T-helper 9 cell (primary cell): ENCODE measurements at regions not wholly inside any gene's neighbourhood (a gene's known extent, or its start where the extent isn't known, plus 50 kb on each side); places are given as distances from the start of the nearest gene placed in this dataset.
"Not testable (repeated sequence)": the region's sequence is repeated elsewhere in the genome, so short reads cannot be mapped to it uniquely, and the experiment has no call there.

ENCODE experiments used
- DNase-seq: peaks from one replicate; pipeline ENCODE4 v3.0.0-alpha.2; 2020

- no peak for DNase-seq
These were observed 180.3 kb upstream of the RTL1 start for GRCh38 chr14:101083564-101084435.

GRCh38 chr14:101084436-101084826, 180.9 kb upstream of the RTL1 start:
- DNase-seq, result no peak

- no peak for DNase-seq
These were observed 183.4 kb upstream of the RTL1 start for GRCh38 chr14:101086926-101087325.

- no peak for DNase-seq
These were observed 184.3 kb upstream of the RTL1 start for GRCh38 chr14:101087614-101088394.

- DNase-seq, result no peak
These were observed 184.8 kb upstream of the RTL1 start for GRCh38 chr14:101088395-101088667.

GRCh38 chr14:101088714-101089113, 185.2 kb upstream of the RTL1 start:
- DNase-seq, result no peak

GRCh38 chr14:101090478-101090877, 187.0 kb upstream of the RTL1 start:
- not testable (repeated sequence) for DNase-seq

- no peak for DNase-seq
These were observed 187.5 kb upstream of the RTL1 start for GRCh38 chr14:101090976-101091375.

- DNase-seq, result not testable (repeated sequence)
These were observed 191.4 kb upstream of the RTL1 start for GRCh38 chr14:101094916-101095315.

- DNase-seq, result no peak
These were observed 193.0 kb upstream of the RTL1 start for GRCh38 chr14:101096551-101096950.

- DNase-seq, result no peak
These were observed 193.7 kb upstream of the RTL1 start for GRCh38 chr14:101097109-101097793.

- DNase-seq, result no peak
These were observed 194.7 kb upstream of the RTL1 start for GRCh38 chr14:101098177-101098576.

GRCh38 chr14:101098641-101099040, 195.1 kb upstream of the RTL1 start:
- DNase-seq, result no peak

- DNase-seq, result no peak
These were observed 198.0 kb upstream of the RTL1 start for GRCh38 chr14:101101456-101102056.

- DNase-seq, result no peak
These were observed 199.4 kb upstream of the RTL1 start for GRCh38 chr14:101102875-101103274.

GRCh38 chr14:101103321-101103901, 199.9 kb upstream of the RTL1 start:
- no peak for DNase-seq

GRCh38 chr14:101104485-101104884, 201.0 kb upstream of the RTL1 start:
- DNase-seq, result no peak

GRCh38 chr14:101105045-101105444, 201.5 kb upstream of the RTL1 start:
- no peak for DNase-seq

- DNase-seq, result no peak
These were observed 205.2 kb upstream of the RTL1 start for GRCh38 chr14:101108579-101109346.

- no peak for DNase-seq
These were observed 205.8 kb upstream of the RTL1 start for GRCh38 chr14:101109347-101109638.

GRCh38 chr14:101109981-101110728, 206.6 kb upstream of the RTL1 start:
- DNase-seq, result no peak
